Esophagus muscularis mucosa (tissue), 4 donors: ENCODE measurements at regions not wholly inside any gene's neighbourhood (a gene's known extent, or its start where the extent isn't known, plus 50 kb on each side); places are given as distances from the start of the nearest gene placed in this dataset.
"Not testable (repeated sequence)": the region's sequence is repeated elsewhere in the genome, so short reads cannot be mapped to it uniquely, and the experiment has no call there.

Experiments
- DNase-seq: peaks from one replicate; pipeline ENCODE4 v3.0.0-alpha.2; 2017; ENCODE audit errors: extremely low spot score
- H3K27ac ChIP-seq, 4 donors: fragments of 200-600 bp; sonication (generic); replicated peaks in 1 of 4; 1 replicate in 3 of 4; 2 replicates in 1 of 4; pipeline ENCODE4 v1.5.1; 2016 to 2019; ENCODE audit warnings: mild to moderate bottlenecking in 1 of 4
- H3K27me3 ChIP-seq, 4 donors: fragments of 200-600 bp; sonication (generic); one replicate each; pipeline versions ENCODE4 v1.5.1 to v1.6.0; 2016 to 2019
- H3K36me3 ChIP-seq, 4 donors: fragments of 200-600 bp; sonication (generic); one replicate each; pipeline ENCODE4 v1.5.1; 2016 to 2019
- H3K4me1 ChIP-seq, 4 donors: fragments of 200-600 bp; sonication (generic); one replicate each; pipeline ENCODE4 v1.5.1; 2016 to 2019
- H3K4me3 ChIP-seq, 4 donors: fragments of 200-600 bp; sonication (generic); 1 replicate in 2 of 4; 2 replicates in 2 of 4; pipeline ENCODE4 v1.5.1; 2016 to 2019; ENCODE audit warnings: mild to moderate bottlenecking in 4 of 4, moderate library complexity in 1 of 4
- H3K9me3 ChIP-seq, 4 donors: fragments of 200-600 bp; sonication (generic); 1 replicate in 3 of 4; 2 replicates in 1 of 4; pipeline ENCODE4 v1.5.1; 2016 to 2019
- CTCF ChIP-seq, 3 experiments: fragments of 200-600 bp in 2 of 3; fragments of 450-650 bp in 1 of 3; sonication (generic) in 2 of 3; IDR thresholded peaks; one replicate each; pipeline ENCODE4 v1.5.1; 2017 to 2019; ENCODE audit warnings: antibody characterized with exemption in 3 of 3, mild to moderate bottlenecking in 2 of 3, moderate library complexity in 1 of 3
- EP300 ChIP-seq: sonication (generic); formaldehyde crosslinking; IDR thresholded peaks from one replicate; pipeline ENCODE4 v1.6.1; 2017; ENCODE audit warnings: antibody characterized with exemption
- POLR2A ChIP-seq: fragments of 450-650 bp; IDR thresholded peaks from one replicate; pipeline ENCODE4 v1.6.1; 2017; ENCODE audit warnings: antibody characterized with exemption, moderate library complexity, mild to moderate bottlenecking, low read depth
- POLR2AphosphoS5 ChIP-seq, 2 donors: sonication (generic); formaldehyde crosslinking; IDR thresholded peaks; one replicate each; pipeline ENCODE4 v1.6.1; 2017; ENCODE audit warnings: antibody characterized with exemption in 2 of 2
- WGBS: methylation state at CpG from one replicate; pipeline ENCODE4 v1.1.5; 2018; 5-methylcytosine and 5-hydroxymethylcytosine counted together
- intact Hi-C: fragments of 100-400 bp; cut with DNase I; formaldehyde crosslinking; loops from one replicate; pipeline ENCODE4 v1.15.1; 2023

- Histone ChIP-seq H3K27ac (no peak overlapping the region), H3K36me3 (no peaks in the 10 kb centered on the region), H3K4me1 (no peaks in the 10 kb centered on the region), H3K9me3 (no peaks in the 10 kb centered on the region), H3K4me3 (no peak overlapping the region), H3K27me3 (no peaks in the 10 kb centered on the region)
- TF ChIP-seq EP300 = no peak
- no peak for TF ChIP-seq CTCF (IDR thresholded peaks at IDR 0.05)
- no peak for TF ChIP-seq POLR2A
- TF ChIP-seq POLR2AphosphoS5 (IDR thresholded peaks at IDR 0.05) = no peak
- DNase-seq = no peak
- intact Hi-C loops = no loop called here
- WGBS = 88% methylated on average over 3 of the region's 3 CpGs
Measured at GRCh38 chr4:97072666-97073065, 1070.6 kb downstream of the STPG2 start.

- WGBS = 69% methylated on average over 3 of the region's 3 CpGs
Measured at GRCh38 chr4:97073194-97073593, 1070.1 kb downstream of the STPG2 start.

GRCh38 chr4:97074531-97074930 is 1068.7 kb downstream of the STPG2 start:
- no peak overlapping the region for H3K27ac ChIP-seq
- H3K27me3 ChIP-seq = no peaks in the 10 kb centered on the region
- 86% methylated on average over 2 of the region's 2 CpGs for WGBS
- H3K36me3 ChIP-seq = no peaks in the 10 kb centered on the region
- H3K4me1 ChIP-seq = no peaks in the 10 kb centered on the region
- DNase-seq = no peak
- TF ChIP-seq POLR2AphosphoS5 (IDR thresholded peaks at IDR 0.05) = no peak
- TF ChIP-seq EP300 = no peak
- TF ChIP-seq CTCF (IDR thresholded peaks at IDR 0.05) = no peak
- TF ChIP-seq POLR2A = no peak
- H3K9me3 ChIP-seq = no peaks in the 10 kb centered on the region
- no peak overlapping the region for H3K4me3 ChIP-seq
- intact Hi-C loops = no loop called here

More at GRCh38 chr4:97073194-97073593, 1070.1 kb downstream of the STPG2 start:
- Histone ChIP-seq H3K4me1 (no peaks in the 10 kb centered on the region), H3K36me3 (no peaks in the 10 kb centered on the region), H3K9me3 (no peaks in the 10 kb centered on the region), H3K27me3 (no peaks in the 10 kb centered on the region), H3K4me3 (no peak overlapping the region), H3K27ac (no peak overlapping the region)
- no peak for TF ChIP-seq CTCF (IDR thresholded peaks at IDR 0.05)
- TF ChIP-seq POLR2AphosphoS5 (IDR thresholded peaks at IDR 0.05) = no peak
- no peak for TF ChIP-seq POLR2A
- no peak for TF ChIP-seq EP300
- intact Hi-C loops = no loop called here
- no peak for DNase-seq

GRCh38 chr4:97081951-97082350 is 1061.3 kb downstream of the STPG2 start:
- H3K9me3 ChIP-seq = no peaks in the 10 kb centered on the region
- no peaks in the 10 kb centered on the region for H3K36me3 ChIP-seq
- H3K27ac ChIP-seq = no peak overlapping the region
- no peak for TF ChIP-seq POLR2A
- no peak for TF ChIP-seq POLR2AphosphoS5 (IDR thresholded peaks at IDR 0.05)
- TF ChIP-seq EP300 = no peak
- TF ChIP-seq CTCF (IDR thresholded peaks at IDR 0.05) = no peak
- intact Hi-C loops = no loop called here
- no peak for DNase-seq
- no peaks in the 10 kb centered on the region for H3K27me3 ChIP-seq
- H3K4me1 ChIP-seq = no peaks in the 10 kb centered on the region
- H3K4me3 ChIP-seq = no peak overlapping the region

GRCh38 chr4:97097036-97097435 is 1046.2 kb downstream of the STPG2 start:
- DNase-seq, intact Hi-C loops, H3K4me3 ChIP-seq, H3K27ac ChIP-seq, H3K27me3 ChIP-seq, H3K9me3 ChIP-seq, H3K36me3 ChIP-seq, H3K4me1 ChIP-seq: not testable (repeated sequence)
- 95% methylated on average over 6 of the region's 6 CpGs for whole genome bisulfite sequencing

- 92% methylated on average over 7 of the region's 7 CpGs for WGBS
- DNase-seq, H3K36me3 ChIP-seq, H3K27ac ChIP-seq, H3K9me3 ChIP-seq, H3K27me3 ChIP-seq, H3K4me1 ChIP-seq, H3K4me3 ChIP-seq, intact Hi-C loops: not testable (repeated sequence)
Measured at GRCh38 chr4:97101171-97101570, 1042.1 kb downstream of the STPG2 start.
